Progenitor cell of endocrine pancreas (in vitro differentiated cells): ENCODE measurements at regions not wholly inside any gene's neighbourhood (a gene's known extent, or its start where the extent isn't known, plus 50 kb on each side); places are given as distances from the start of the nearest gene placed in this dataset.

Experiments used
- DNase-seq: peaks from one replicate; pipeline ENCODE4 v3.0.0; 2021; ENCODE audit warnings: low spot score; ENCODE audit not compliant: unreplicated experiment
- H3K27ac Mint-ChIP-seq: 2 replicates; pipeline ENCODE4 v1.8.0; 2021; ENCODE audit warnings: mild to moderate bottlenecking, moderate library complexity, mixed read lengths
- H3K27me3 Mint-ChIP-seq: 2 replicates; pipeline ENCODE4 v1.8.0; 2021; ENCODE audit warnings: mixed read lengths
- H3K36me3 Mint-ChIP-seq: 2 replicates; pipeline ENCODE4 v1.8.0; 2022; ENCODE audit warnings: mixed read lengths; ENCODE audit not compliant: insufficient read depth
- H3K4me1 Mint-ChIP-seq: 2 replicates; pipeline ENCODE4 v1.8.0; 2021; ENCODE audit warnings: low read depth, mixed read lengths
- H3K4me3 Mint-ChIP-seq: 2 replicates; pipeline ENCODE4 v1.8.0; 2021; ENCODE audit warnings: low read depth, mild to moderate bottlenecking, moderate library complexity, mixed read lengths
- H3K9me3 Mint-ChIP-seq: 2 replicates; pipeline ENCODE4 v1.8.0; 2021; ENCODE audit warnings: low read depth, mixed read lengths
- TF ChIP-seq, protein P1 (sequence below): fragments of 200-600 bp; sonication (generic); IDR thresholded peaks from one replicate; pipeline ENCODE4 v1.5.0; 2021; ENCODE audit warnings: antibody characterized with exemption, mild to moderate bottlenecking; ENCODE audit not compliant: unreplicated experiment

GRCh38 chr5:56330167-56330566 lies 97.0 kb upstream of the ANKRD55 start:
- Mint-ChIP-seq H3K36me3 (peaks cover 3% of the 10 kb centered on the region), H3K4me1 (peaks cover 6% of the 10 kb centered on the region), H3K4me3 (no peak overlapping the region), H3K27ac (no peak overlapping the region), H3K9me3 (peaks cover 9% of the 10 kb centered on the region), H3K27me3 (peaks cover 39% of the 10 kb centered on the region)
- DNase-seq, result no peak
- TF ChIP-seq, protein P1, sequence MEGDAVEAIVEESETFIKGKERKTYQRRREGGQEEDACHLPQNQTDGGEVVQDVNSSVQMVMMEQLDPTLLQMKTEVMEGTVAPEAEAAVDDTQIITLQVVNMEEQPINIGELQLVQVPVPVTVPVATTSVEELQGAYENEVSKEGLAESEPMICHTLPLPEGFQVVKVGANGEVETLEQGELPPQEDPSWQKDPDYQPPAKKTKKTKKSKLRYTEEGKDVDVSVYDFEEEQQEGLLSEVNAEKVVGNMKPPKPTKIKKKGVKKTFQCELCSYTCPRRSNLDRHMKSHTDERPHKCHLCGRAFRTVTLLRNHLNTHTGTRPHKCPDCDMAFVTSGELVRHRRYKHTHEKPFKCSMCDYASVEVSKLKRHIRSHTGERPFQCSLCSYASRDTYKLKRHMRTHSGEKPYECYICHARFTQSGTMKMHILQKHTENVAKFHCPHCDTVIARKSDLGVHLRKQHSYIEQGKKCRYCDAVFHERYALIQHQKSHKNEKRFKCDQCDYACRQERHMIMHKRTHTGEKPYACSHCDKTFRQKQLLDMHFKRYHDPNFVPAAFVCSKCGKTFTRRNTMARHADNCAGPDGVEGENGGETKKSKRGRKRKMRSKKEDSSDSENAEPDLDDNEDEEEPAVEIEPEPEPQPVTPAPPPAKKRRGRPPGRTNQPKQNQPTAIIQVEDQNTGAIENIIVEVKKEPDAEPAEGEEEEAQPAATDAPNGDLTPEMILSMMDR, result no peak

GRCh38 chr5:56329652-56330051 lies 96.5 kb upstream of the ANKRD55 start:
- H3K4me1 Mint-ChIP-seq, result peaks cover 9% of the 10 kb centered on the region
- H3K27ac Mint-ChIP-seq, result no peak overlapping the region
- DNase-seq, result no peak
- H3K27me3 Mint-ChIP-seq, result peaks cover 44% of the 10 kb centered on the region
- H3K36me3 Mint-ChIP-seq, result peaks cover 3% of the 10 kb centered on the region
- H3K9me3 Mint-ChIP-seq, result peaks cover 8% of the 10 kb centered on the region
- TF ChIP-seq, protein P1, result no peak
- H3K4me3 Mint-ChIP-seq, result no peak overlapping the region

DNA sequence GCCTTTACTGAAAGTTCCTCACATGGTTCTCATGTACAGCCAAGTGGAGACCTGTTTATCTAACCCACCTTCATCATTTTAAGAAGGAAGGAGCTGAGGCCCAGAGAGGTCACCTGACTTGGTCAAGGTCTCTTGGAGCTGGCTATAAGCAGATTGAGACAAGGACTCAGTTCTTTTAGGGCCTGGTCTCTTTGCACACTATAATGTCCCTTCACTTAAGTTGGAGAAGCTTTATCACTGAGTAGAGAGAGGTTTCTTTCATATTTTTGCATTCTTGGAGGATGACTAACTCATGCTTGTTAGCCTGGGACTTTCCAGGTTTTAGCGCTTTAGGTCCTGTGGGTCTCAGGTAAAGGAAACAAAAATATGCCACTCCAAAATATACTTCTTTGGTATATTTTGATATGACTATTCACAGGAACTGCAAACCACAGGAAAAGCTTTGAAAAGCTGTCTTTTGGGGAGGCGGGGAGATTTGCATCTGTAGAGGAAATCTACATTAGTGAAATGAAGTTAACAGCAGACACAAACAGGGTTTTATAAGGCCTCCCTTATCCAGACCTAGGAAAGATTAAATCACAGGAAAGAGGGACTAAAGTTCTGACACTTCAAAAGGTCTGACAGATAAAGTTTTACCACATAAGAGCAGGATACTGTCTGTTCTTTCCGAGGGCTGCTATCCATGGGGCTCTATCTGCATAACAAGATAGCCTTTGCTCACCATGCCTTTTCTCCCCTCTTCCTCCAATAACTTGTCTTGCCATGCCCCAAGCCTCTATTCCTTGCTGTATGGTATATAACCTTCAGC lies 95.8 kb upstream of the ANKRD55 start:
- Mint-ChIP-seq H3K36me3 (peaks cover 2% of the 10 kb centered on the region), H3K9me3 (peaks cover 4% of the 10 kb centered on the region), H3K27me3 (peaks cover 44% of the 10 kb centered on the region), H3K4me3 (no peak overlapping the region), H3K27ac (no peak overlapping the region), H3K4me1 (peaks cover 9% of the 10 kb centered on the region)
- no peak for DNase-seq
- TF ChIP-seq, protein P1, result no peak

DNA sequence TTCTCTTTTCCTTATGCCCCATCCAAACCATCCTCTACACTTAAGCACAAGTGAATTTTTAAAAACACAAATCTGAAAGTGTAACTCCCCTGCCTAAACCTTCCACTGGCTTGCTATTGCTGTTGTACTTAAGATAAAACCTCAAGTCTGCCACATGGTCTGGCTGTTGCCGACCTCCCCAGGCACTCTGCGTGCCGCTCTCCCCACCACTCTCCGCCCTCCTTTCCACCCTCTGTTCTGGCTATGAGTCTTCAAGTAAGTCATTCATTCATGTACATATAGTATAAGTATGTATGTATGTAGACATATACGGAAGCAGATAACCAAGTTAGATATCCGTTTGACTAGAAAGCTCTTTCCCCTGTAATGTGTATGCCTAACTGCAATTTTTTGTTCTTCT lies 94.7 kb upstream of the ANKRD55 start:
- no peak overlapping the region for H3K4me3 Mint-ChIP-seq
- H3K27me3 Mint-ChIP-seq, result peaks cover 54% of the 10 kb centered on the region
- no peak overlapping the region for H3K27ac Mint-ChIP-seq
- no peaks in the 10 kb centered on the region for H3K36me3 Mint-ChIP-seq
- TF ChIP-seq, protein P1, result no peak
- DNase-seq, result no peak
- peaks cover 9% of the 10 kb centered on the region for H3K4me1 Mint-ChIP-seq
- no peaks in the 10 kb centered on the region for H3K9me3 Mint-ChIP-seq

GRCh38 chr5:56326770-56327169 lies 93.6 kb upstream of the ANKRD55 start:
- no peak overlapping the region for H3K27ac Mint-ChIP-seq
- no peak for DNase-seq
- H3K4me1 Mint-ChIP-seq, result peaks cover 9% of the 10 kb centered on the region
- TF ChIP-seq, protein P1, result no peak
- H3K4me3 Mint-ChIP-seq, result no peak overlapping the region
- H3K36me3 Mint-ChIP-seq, result no peaks in the 10 kb centered on the region
- no peaks in the 10 kb centered on the region for H3K9me3 Mint-ChIP-seq
- peaks cover 60% of the 10 kb centered on the region for H3K27me3 Mint-ChIP-seq
